Common myeloid progenitor, CD34-positive (primary cell): ENCODE measurements at regions not wholly inside any gene's neighbourhood (a gene's known extent, or its start where the extent isn't known, plus 50 kb on each side); places are given as distances from the start of the nearest gene placed in this dataset.

Experiments
- CTCF ChIA-PET: fragments of 350-600 bp; sonication (Branson Sonifier 250); formaldehyde crosslinking; loops from one replicate; lab custom pipeline; 2021; ENCODE audit warnings: antibody characterized with exemption; lab: Charles Lee
- POLR2A ChIA-PET: fragments of 350-600 bp; sonication (Branson Sonifier 250); formaldehyde crosslinking; loops from one replicate; lab custom pipeline; 2021; ENCODE audit warnings: antibody characterized with exemption; lab: Charles Lee
- DNase-seq, 3 donors: peaks; one replicate each; pipeline versions ENCODE4 v3.0.0 to v3.0.0-alpha.2; 2013
- H3K27ac ChIP-seq, 2 experiments: 1 replicate in 1 of 2; 2 replicates in 1 of 2; pipeline ENCODE4 v1.7.0; 2013; ENCODE audit warnings: inconsistent platforms in 2 of 2, low read length in 2 of 2, mild to moderate bottlenecking in 2 of 2, low read depth in 1 of 2, moderate library complexity in 1 of 2; ENCODE audit not compliant: severe bottlenecking in 2 of 2, insufficient read depth in 1 of 2, poor library complexity in 1 of 2
- H3K27me3 ChIP-seq, 5 experiments: replicated peaks in 2 of 5; 1 replicate in 3 of 5; 2 replicates in 2 of 5; pipeline versions ENCODE4 v1.6.1 to v1.7.0; 2013; ENCODE audit warnings: low read length in 4 of 5, mild to moderate bottlenecking in 2 of 5, moderate library complexity in 2 of 5, inconsistent platforms in 1 of 5; ENCODE audit not compliant: insufficient read depth in 5 of 5, control insufficient read depth in 4 of 5
- H3K36me3 ChIP-seq, 4 experiments: 1 replicate in 2 of 4; 2 replicates in 2 of 4; pipeline versions ENCODE4 v1.6.1 to v1.7.0; 2013; ENCODE audit warnings: low read length in 3 of 4, control low read depth in 1 of 4, mild to moderate bottlenecking in 1 of 4; ENCODE audit not compliant: control insufficient read depth in 4 of 4, insufficient read depth in 4 of 4
- H3K4me1 ChIP-seq, 4 experiments: 1 replicate in 3 of 4; 2 replicates in 1 of 4; pipeline versions ENCODE4 v1.6.1 to v1.7.1; 2013; ENCODE audit warnings: low read length in 3 of 4, mild to moderate bottlenecking in 3 of 4, control low read depth in 1 of 4, inconsistent platforms in 1 of 4, moderate library complexity in 1 of 4; ENCODE audit not compliant: control insufficient read depth in 4 of 4, insufficient read depth in 4 of 4; ENCODE audit errors: control extremely low read depth in 1 of 4
- H3K4me3 ChIP-seq, 7 experiments: 1 replicate in 4 of 7; 2 replicates in 3 of 7; pipeline versions ENCODE4 v1.5.1 to v1.7.0; 2013; ENCODE audit warnings: mild to moderate bottlenecking in 7 of 7, low read length in 6 of 7, moderate library complexity in 6 of 7, inconsistent platforms in 2 of 7, low read depth in 2 of 7, control low read depth in 1 of 7; ENCODE audit not compliant: insufficient read depth in 4 of 7, control insufficient read depth in 1 of 7; ENCODE audit errors: extremely low read depth in 1 of 7
- H3K9me3 ChIP-seq, 5 experiments: 1 replicate in 4 of 5; 2 replicates in 1 of 5; pipeline versions ENCODE4 v1.6.1 to v1.7.1; 2013; ENCODE audit warnings: low read length in 4 of 5, mild to moderate bottlenecking in 2 of 5, inconsistent platforms in 1 of 5, low read depth in 1 of 5, moderate library complexity in 1 of 5; ENCODE audit not compliant: control insufficient read depth in 4 of 5, insufficient read depth in 2 of 5; ENCODE audit errors: control extremely low read depth in 1 of 5
- WGBS: methylation state at CpG from one replicate; pipeline ENCODE4 v1.1.5; 2013; ENCODE audit not compliant: insufficient coverage; 5-methylcytosine and 5-hydroxymethylcytosine counted together

DNA sequence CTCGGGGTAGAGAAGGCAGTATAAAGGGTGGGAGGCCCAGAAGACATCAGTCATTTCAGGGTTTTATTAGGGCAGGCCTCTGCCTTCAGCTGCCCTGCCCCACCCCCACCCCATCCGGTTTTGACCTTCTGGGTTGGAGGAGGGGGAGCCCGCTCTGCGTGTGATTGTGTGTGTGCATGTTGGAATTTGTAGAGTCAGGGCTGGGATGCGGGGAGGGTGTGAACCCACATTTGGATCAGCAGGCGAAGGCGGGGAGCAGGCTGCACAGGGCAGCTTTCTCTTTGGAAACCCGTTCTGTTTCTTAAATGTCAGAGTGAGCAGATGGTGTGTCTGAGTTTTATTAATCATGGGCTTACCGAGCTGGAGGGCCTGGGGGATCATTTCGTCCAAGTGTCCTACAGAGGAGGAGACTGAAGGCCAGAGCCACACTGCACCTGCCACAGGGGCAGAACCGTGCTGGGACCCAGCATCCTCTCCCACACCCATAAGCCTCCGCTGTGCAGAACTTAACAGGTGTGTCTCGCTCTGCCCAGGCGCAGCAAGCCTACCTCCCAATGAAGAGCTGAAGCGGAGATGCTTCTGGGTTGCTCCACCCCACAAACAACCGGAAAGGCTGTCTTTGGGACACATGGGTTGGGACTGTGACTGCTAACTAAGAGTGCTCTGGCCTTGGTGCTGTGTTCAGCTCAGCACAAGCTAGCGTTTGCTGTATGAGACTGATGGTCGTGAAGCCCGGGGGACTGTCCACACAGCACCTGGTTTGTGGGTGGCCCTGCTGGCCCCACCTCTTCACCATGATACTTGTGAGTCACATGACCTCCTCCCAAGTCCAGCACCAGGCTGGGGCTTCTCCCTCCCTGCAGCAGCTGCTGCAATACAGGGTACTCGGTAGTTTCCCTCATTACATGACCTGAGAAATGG is 70.9 kb upstream of the GSE1 start:
- H3K36me3 ChIP-seq: no peaks in the 10 kb centered on the region
- peaks cover 13 to 53% (median 43%) of the 10 kb centered on the region in 4 experiments for H3K4me1 ChIP-seq
- CTCF ChIA-PET: interaction anchor here (0.9 to 6.1 kb wide), 4 partner anchors 11 to 22 kb away, joined by 3 to 35 read pairs (median 11); no protein-coding TSS in a partner anchor
- DNase-seq: no peak
- H3K4me3 ChIP-seq: peak overlapping the region in 1 of 7 experiments; percentile 10
- 81% methylated on average over 14 of the region's 20 CpGs for WGBS
- POLR2A ChIA-PET: interaction anchor here (0.5 kb wide), 1 partner anchor 115 kb away, joined by 3 read pairs; no protein-coding TSS in a partner anchor
- H3K27ac ChIP-seq: no peak overlapping the region
- H3K9me3 ChIP-seq: peaks cover 0 to 11% (median 5%) of the 10 kb centered on the region in 5 experiments
- no peaks in the 10 kb centered on the region for H3K27me3 ChIP-seq

DNA sequence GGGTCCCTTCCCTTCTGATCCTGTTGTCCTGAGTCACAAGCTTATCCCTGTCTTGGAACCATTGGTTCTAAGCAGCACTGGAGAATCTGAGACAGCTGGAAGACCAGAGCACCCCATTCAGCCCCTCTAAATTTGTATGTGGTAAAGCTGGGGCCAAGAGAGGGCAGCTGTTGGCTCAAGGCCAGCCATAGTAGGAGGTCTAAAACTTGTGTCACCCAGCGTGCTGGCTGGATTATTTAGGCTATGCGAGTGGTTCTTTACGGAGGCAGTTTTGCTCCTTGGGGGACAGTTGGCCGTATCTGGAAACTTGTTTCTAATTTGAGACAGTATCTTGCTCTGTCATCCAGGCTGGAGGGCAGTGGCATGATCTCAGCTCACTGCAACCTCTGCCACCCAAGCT is 69.6 kb upstream of the GSE1 start:
- POLR2A ChIA-PET: interaction anchor here (1.7 kb wide), 1 partner anchor 10 kb away, joined by 4 read pairs; no protein-coding TSS in a partner anchor
- Histone ChIP-seq H3K27ac (no peak overlapping the region), H3K27me3 (no peaks in the 10 kb centered on the region), H3K4me1 (peaks cover 11 to 40% (median 30%) of the 10 kb centered on the region in 4 experiments), H3K4me3 (no peak overlapping the region), H3K9me3 (peaks cover 0 to 11% (median 5%) of the 10 kb centered on the region in 5 experiments), H3K36me3 (no peaks in the 10 kb centered on the region)
- CTCF ChIA-PET: interaction anchor here (1.2 to 4.4 kb wide), 5 partner anchors 10 to 21 kb away, joined by 3 to 28 read pairs (median 6); no protein-coding TSS in a partner anchor
- DNase-seq: peak in 2 of 3 donors; percentile 38 to 40
- 57% methylated on average over 4 of the region's 4 CpGs for WGBS

DNA sequence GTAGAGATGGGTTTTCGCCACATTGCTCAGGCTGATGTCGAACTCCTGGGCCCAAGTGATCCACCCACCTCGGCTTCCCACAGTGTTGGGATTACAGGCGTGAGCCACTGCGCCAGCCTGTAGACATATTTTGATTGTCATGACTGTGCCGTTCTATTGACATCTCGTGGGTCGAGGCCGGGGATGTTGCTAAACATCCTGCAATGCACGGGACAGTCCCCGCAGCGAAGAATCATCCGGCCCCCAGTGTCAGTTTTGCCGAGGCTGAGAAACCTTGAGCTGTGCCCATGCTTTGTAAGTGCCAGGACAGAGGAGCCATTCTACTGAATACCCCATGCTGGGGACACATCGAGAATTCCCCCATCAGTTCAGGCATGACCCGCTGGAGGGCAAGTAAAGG is 69.1 kb upstream of the GSE1 start:
- peaks cover 0 to 11% (median 5%) of the 10 kb centered on the region in 5 experiments for H3K9me3 ChIP-seq
- POLR2A ChIA-PET: interaction anchor here (1.7 kb wide), 1 partner anchor 10 kb away, joined by 4 read pairs; no protein-coding TSS in a partner anchor
- peaks cover 11 to 35% (median 26%) of the 10 kb centered on the region in 4 experiments for H3K4me1 ChIP-seq
- H3K4me3 ChIP-seq: no peak overlapping the region
- 95% methylated on average over 16 of the region's 16 CpGs for WGBS
- CTCF ChIA-PET: interaction anchor here (0.7 to 4.4 kb wide), 6 partner anchors 9 to 67 kb away, joined by 3 to 28 read pairs (median 6); no protein-coding TSS in a partner anchor
- no peak for DNase-seq
- H3K36me3 ChIP-seq: no peaks in the 10 kb centered on the region
- H3K27me3 ChIP-seq: no peaks in the 10 kb centered on the region
- no peak overlapping the region for H3K27ac ChIP-seq

DNA sequence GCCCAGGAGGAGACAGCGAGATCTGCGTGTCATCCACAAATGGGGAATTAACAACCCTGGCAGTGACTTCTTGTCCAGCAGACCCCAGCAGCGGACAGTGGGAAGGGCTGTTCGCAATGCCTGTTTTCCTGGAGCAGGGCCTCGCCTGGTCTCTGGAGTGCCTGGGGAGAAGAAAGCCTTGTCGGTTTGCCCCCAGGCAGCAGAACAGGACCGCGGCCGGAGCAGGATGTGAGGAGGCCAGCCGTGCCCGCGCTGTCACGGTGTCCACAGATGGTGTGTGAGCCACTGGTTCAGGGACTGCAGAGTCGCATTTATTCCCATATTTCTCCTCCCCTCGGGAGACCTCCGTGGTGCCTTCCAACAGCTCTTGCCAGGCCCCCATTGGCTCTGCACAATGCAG is 68.5 kb upstream of the GSE1 start:
- H3K9me3 ChIP-seq: peaks cover 0 to 8% (median 3%) of the 10 kb centered on the region in 5 experiments
- H3K27me3 ChIP-seq: no peaks in the 10 kb centered on the region
- ChIA-PET POLR2A (interaction anchor here (1.7 kb wide), 1 partner anchor 9 kb away, joined by 4 read pairs; no protein-coding TSS in a partner anchor), CTCF (interaction anchor here (0.7 to 4.4 kb wide), 6 partner anchors 9 to 66 kb away, joined by 3 to 28 read pairs (median 4); no protein-coding TSS in a partner anchor)
- H3K27ac ChIP-seq: no peak overlapping the region
- no peak for DNase-seq
- H3K4me3 ChIP-seq: no peak overlapping the region
- peaks cover 11 to 35% (median 26%) of the 10 kb centered on the region in 4 experiments for H3K4me1 ChIP-seq
- H3K36me3 ChIP-seq: no peaks in the 10 kb centered on the region
- WGBS: 99% methylated on average over 6 of the region's 16 CpGs

DNA sequence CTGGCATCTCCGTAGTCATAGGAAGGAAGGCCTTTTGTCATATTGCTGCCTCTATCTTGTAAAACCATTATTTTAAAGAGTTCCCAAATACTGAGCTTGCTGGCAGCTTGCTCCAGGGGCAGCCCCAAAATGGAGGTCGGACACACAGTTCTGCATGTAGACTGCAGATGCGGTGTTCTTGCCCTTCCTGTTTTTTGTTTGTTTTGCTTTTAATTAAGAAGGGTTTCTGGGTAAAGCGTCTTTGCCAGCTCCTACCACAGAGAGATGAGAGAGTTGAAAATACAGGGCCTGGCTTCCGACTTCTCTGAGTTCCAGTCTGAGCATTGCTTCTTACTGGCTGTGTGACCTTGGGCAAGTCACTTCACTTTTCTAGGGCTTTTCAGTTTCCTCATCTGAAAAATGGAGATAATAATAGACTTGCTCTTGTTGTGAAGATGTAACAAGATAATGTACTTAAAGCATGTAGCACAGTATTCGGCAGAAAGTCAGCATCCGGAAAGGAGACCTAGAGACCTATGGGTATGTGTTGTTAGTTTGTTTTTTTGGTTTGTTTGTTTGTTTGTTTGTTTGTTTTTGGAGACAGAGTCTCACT is 67.8 kb upstream of the GSE1 start:
- H3K36me3 ChIP-seq: no peaks in the 10 kb centered on the region
- 92% methylated on average over 5 of the region's 7 CpGs for WGBS
- no peak overlapping the region for H3K27ac ChIP-seq
- ChIA-PET CTCF (interaction anchor here (0.9 to 4.4 kb wide), 4 partner anchors 8 to 22 kb away, joined by 3 to 28 read pairs (median 12); no protein-coding TSS in a partner anchor), POLR2A (interaction anchor here (1.7 kb wide), 1 partner anchor 9 kb away, joined by 4 read pairs; no protein-coding TSS in a partner anchor)
- H3K9me3 ChIP-seq: peaks cover 0 to 1% (median 0%) of the 10 kb centered on the region in 5 experiments
- H3K4me1 ChIP-seq: peaks cover 11 to 35% (median 26%) of the 10 kb centered on the region in 4 experiments
- no peaks in the 10 kb centered on the region for H3K27me3 ChIP-seq
- no peak overlapping the region for H3K4me3 ChIP-seq
- no peak for DNase-seq

DNA sequence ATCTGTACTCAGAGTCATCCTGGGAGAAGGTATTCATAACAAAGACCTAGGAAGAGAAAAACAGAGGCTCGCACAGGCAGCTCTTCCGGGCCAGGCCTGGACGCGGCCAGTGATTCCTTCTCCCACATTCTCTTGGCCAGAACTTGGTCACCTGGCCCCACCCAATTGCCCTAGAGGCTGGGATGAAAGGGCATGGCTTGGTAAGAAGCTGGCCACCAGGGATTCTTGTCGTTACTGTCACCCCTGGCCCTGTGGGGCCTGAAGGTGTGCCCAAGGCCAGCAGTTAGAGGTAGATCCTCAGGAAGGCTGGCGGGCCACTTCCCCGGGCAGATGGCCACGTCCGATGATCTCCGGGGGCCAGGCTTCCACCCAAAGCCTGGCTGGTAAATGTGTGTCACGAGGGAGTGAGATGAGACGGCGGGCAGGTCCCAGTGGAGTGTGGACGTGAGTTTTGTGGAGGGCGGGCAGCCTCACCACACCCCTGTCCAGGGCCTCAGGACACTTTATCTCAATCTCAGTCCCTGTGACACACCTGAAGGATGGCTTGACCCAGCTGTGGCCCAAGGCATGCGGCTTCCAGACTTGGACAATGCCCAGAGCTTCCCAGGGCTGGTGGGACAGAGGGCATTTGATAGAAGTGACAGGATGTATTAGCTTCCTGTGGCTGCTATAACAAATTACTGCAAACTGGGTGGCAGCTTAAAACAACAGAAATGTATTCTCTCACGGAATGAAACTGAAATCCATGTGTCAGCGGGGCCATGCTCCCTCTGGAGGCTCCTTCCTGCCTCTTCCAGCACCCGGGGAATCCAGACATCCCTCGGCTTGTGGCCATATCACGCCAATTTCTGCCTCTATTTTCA is 66.3 kb upstream of the GSE1 start:
- no peaks in the 10 kb centered on the region for H3K36me3 ChIP-seq
- H3K9me3 ChIP-seq: no peaks in the 10 kb centered on the region
- no peak overlapping the region for H3K27ac ChIP-seq
- POLR2A ChIA-PET: no interaction called here
- CTCF ChIA-PET: interaction anchor here (4.4 kb wide), 1 partner anchor 17 kb away, joined by 28 read pairs; no protein-coding TSS in a partner anchor
- no peaks in the 10 kb centered on the region for H3K27me3 ChIP-seq
- DNase-seq: no peak
- peaks cover 11 to 25% (median 16%) of the 10 kb centered on the region in 4 experiments for H3K4me1 ChIP-seq
- H3K4me3 ChIP-seq: no peak overlapping the region
- 89% methylated on average over 13 of the region's 21 CpGs for WGBS
